CD4-positive, alpha-beta T cell treated with Interleukin-4 for 1 hour (primary cell): ENCODE measurements at regions not wholly inside any gene's neighbourhood (a gene's known extent, or its start where the extent isn't known, plus 50 kb on each side); places are given as distances from the start of the nearest gene placed in this dataset.

Experiments
- DNase-seq, 2 donors: peaks; one replicate each; pipeline ENCODE4 v3.0.0-alpha.2; 2020 to 2022

- DNase-seq = no peak
Measured at GRCh38 chr13:74084375-74084935, 49.7 kb downstream of the KLF12 start.

GRCh38 chr13:74082741-74083160, 51.5 kb downstream of the KLF12 start:
- no peak for DNase-seq

DNA sequence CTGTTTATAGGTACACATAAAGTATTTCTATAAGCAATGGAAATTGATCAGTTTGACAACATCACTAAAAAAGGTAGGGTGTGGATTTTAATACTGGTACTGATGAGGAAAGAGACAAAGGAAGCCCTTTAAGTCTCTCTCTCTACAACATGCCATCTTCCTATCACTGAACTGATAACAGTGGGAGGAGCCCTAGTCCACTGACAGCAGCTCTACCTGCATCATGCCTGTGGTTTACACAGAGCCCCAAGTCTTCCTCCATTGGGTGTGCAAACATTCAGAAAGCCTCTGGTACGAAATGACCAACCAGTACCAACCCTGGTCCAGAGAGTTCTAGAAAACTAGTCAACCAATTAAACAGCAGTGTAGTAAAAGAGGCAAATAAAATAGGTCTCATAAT, 53.4 kb downstream of the KLF12 start:
- peak in 1 of 2 donors; percentile 44 for DNase-seq

DNA sequence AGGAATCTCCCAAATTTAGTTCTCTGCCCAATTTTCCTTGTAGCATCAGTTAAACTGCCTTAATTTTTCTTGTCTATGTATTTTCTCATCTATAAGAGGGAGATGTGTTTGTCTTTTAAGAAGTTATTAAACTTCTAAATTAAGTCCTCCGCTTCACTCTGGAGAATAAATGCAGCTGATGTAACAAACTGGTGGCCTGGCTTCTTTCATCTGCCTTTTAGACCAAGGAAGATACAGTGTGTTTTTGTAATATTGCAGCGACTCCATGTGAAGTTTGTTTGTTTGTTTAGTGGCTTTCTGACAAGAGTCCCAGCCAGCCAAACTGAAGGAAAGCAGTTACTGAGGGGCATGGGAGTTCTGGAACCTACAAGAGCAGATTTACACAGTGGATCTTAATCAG, 56.4 kb downstream of the KLF12 start:
- no peak for DNase-seq

DNA sequence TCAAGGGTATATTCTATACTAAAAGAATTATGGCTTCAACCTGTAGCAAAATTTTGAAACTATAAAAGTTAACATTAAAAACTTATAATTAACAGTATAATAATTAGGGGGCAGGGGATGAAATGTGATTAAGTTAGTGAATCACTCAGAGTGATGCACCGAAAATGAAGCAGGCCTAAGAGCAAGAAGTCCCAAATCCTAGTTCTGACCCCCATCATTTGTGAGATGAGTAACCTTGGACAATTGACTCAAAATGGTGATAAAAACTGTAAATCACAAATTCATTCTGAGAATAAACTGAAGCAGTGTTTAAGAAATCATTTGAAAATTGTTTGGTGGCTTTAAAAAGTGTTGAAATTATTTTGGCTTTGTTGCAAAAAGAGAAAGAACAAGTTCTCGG, 56.8 kb downstream of the KLF12 start:
- DNase-seq = no peak

DNA sequence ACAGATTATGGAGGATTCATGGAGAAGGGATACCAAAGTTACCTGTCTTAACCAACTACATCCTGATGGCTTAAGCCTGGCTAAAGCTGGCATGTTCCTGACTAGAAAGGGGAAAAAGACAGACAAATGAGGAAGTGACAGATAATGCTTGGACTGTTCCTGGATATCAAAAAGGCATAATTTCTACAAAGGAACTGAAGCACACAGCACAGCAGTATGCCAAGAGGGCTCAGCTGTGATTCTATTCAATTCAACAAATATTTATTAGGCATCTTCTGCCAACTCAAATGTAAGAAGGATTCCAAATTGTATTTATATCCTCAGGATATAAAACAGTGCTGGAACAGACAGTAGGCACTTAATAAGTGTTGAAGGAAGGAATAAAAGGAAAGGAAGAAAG, 59.5 kb downstream of the KLF12 start:
- no peak for DNase-seq

- DNase-seq = no peak
Measured at GRCh38 chr13:74073274-74073673, 60.9 kb downstream of the KLF12 start.

- no peak for DNase-seq
Measured at GRCh38 chr13:74070513-74070912, 63.7 kb downstream of the KLF12 start.

- peak; percentile 38 to 81 for DNase-seq
Measured at GRCh38 chr13:74070065-74070464, 64.1 kb downstream of the KLF12 start.

GRCh38 chr13:74068471-74068870, 65.7 kb downstream of the KLF12 start:
- DNase-seq = no peak

DNA sequence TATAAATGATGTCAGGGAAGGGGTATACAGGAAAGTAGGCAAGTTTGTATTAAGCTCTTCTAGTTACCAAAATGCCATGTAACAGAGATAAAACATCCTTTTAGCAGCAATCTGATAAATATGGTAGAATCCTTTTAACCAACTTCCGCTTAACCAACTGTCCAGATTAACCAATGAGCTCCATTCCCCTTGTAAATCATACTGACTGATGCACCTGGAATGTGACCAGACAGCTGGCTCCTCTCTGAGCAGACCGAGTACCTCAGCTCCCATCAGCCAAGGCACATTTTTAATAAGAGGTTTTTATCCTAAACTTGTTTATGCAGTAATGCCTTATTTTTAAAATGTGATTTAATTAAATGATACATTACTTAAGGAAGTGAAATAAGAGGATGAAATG, 66.4 kb downstream of the KLF12 start:
- no peak for DNase-seq

GRCh38 chr13:74066937-74067336, 67.3 kb downstream of the KLF12 start:
- no peak for DNase-seq

DNA sequence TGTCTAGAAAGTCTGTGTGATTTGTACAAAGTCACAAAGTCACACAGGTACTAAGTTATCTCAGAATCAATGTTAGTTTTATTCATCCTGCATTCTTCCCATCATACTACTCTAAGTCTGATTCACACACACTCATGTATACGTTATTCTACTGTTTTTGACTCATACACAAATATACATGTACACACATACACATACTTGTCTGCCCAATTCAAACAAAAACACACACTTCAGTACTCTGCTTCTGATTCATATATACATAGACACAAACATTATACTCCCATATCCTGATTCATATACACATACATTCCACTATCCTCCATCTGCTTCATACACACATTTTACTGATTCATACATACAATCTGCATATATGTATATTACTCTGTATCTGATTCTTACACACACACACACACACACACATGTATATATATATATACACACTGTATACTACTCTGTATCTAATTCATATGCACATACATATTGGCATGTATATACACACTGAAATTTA, 69.3 kb downstream of the KLF12 start:
- DNase-seq = no peak

DNA sequence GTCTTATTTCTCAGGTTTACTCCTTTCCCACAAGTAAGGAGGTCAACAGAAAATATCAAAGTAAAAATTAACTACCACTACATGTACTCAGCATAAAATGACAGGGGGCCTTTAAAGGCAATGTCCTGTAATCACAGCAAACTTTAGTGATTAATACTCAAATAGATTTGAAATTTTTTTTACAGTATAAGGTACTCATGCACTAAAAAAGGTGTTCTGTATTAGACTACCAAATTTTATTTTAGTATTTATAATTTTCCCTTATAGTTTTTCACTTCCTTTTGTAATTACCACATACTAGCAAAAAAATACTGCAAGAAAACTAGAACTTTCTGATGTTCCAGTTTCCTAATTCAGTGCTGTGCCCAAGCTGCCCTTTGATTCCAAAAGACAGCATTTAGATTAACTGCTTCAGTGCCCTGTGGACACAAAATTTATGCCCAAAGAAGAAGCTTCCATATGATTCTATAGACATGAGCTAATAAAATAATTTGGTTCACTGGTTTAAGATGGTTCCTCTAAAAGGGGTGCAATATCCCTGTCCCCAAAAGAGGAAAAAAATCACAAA, 70.6 kb downstream of the KLF12 start:
- no peak for DNase-seq

- peak; percentile 20 to 49 for DNase-seq
Measured at GRCh38 chr13:74062933-74063332, 71.3 kb downstream of the KLF12 start.

- DNase-seq = peak; percentile 43 to 74
Measured at GRCh38 chr13:74061926-74062595, 72.1 kb downstream of the KLF12 start.

DNA sequence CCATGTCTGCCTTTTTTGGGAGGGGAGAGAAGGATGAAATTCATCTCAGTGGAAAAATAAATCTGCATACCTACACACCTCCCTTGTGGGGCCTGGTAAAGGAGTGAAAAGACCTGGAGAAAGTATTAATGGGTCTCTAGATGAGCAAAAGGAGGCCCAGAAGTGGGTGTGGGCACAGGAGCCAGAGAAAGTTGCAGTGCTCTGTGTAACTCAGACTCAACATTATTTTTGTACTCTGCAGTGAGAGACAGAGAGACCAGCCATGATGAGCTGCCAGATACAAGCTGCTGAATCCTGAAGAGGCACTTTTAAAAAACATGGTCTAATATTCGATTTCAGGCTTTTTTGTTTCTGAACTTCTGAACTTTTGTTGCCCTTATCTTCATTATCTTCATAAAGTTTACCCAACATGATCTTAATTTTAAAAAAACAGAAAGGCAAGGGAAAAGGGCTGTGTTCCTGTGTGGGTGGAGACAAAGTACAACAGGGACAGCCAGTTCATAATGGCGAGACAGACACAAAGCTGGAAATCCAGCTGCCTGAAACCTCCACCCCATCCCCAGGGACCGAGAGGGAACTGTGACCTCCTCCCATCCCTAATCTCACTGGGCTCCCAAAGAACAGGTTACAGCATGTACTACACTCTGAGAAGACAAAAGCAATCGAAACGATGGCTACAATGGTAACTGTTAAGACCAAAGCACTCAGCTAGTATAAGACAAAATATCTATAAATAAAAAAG, 77.2 kb downstream of the KLF12 start:
- no peak for DNase-seq

DNA sequence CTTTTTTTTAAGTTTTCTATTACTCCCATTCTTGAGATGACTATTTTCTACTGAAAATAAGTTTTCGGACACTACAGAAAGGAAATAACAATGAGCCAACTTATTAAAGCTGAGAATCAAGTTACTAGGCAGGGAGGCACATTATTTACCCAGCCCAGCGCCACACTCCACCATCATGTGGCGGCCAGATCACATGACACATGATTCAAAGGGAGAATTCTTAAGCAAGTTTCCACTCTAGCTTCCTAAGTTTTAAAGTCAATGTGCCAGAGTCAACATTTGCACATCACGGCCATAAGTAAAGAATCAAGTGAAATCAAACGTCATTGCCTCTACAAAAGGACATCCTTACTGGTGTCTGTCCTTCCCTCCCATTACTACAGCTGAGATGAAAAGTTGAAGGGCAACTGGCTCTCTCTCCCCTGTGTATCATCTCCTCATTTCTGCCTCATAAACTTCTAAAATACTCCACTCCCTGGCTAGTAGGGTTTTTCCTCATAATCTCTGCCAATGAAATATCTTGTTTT, 81.7 kb downstream of the KLF12 start:
- DNase-seq = no peak

DNA sequence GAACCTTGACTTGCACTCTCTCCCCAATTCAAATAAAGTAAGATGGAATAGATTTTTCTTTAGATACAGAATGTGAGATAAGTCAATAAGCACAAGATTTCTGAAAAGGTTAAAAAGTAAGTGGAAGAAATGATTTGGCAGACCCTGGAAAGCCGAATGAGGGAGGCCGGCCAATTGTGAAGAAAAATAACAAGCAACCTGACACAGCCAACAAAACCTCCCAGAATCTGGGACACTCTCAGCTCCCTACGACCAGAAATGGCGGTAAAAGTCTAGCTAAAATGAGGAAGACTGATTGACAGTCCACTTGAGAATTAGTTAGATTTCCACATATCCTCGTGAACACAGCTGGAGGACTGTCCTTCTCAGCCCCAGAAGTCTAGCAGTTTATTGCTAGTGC, 85.4 kb downstream of the KLF12 start:
- no peak for DNase-seq

DNA sequence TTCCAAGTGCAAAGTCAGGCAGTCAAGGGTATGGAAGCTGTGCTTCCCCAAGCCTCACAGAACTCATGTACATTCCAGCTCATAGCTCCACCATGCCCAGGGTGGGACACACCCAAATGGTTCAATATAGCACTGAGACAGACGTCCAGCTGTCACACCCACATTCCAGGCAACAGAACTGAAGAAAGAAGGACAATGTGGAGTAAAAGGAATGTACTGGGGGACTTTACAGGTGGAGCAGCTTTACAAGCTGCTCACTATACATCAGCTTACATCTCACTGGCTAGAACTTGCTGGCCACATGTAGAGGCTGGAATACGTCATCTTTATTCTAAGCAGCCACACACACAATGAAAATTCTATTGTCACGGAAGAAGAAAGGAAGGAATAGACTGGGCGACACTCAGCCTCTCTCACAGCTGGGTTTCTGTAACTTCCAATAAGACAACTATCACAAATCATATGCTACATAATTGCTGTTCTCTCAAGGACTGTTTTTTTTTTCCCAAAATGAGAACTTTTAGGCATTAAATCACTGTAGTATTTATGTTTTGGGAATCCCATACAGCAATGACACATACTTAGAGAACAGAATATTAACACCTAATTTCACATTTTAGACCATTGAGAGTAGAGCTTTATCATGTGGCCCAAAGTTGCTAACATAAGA, 86.1 kb downstream of the KLF12 start:
- no peak for DNase-seq

GRCh38 chr13:74046431-74046830, 87.8 kb downstream of the KLF12 start:
- no peak for DNase-seq

GRCh38 chr13:74045583-74045982, 88.6 kb downstream of the KLF12 start:
- no peak for DNase-seq

DNA sequence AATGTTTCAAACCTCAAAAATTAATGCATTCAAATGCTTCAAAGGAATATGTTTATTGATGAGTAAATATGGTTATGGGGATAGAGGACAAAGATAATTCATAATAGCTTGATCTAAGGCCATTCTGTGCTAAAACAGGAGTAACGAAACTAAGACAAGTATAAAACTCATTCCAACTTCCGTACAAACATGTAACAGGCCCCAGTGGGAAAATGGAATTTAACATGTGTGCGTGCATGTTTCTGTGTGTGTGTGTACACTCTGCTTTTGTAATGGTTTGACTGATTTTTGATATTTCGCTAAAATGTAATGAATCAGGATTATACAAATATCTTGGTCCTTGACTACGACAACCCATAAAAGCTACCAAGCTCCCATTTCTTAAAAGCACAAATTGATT, 91.0 kb downstream of the KLF12 start:
- DNase-seq = no peak
